ELR (cell line): ENCODE measurements at regions not wholly inside any gene's neighbourhood (a gene's known extent, or its start where the extent isn't known, plus 50 kb on each side); places are given as distances from the start of the nearest gene placed in this dataset.
"Not testable (repeated sequence)": the region's sequence is repeated elsewhere in the genome, so short reads cannot be mapped to it uniquely, and the experiment has no call there.

Experiments
- DNase-seq: peaks from one replicate; pipeline ENCODE4 v3.0.0-alpha.2; 2015; ENCODE audit warnings: low read depth

GRCh38 chr6:84872996-84873723 is 108.8 kb upstream of the TBX18 start:
- no peak for DNase-seq

- DNase-seq = peak; percentile 3
Observed at GRCh38 chr6:84871925-84872324, 107.5 kb upstream of the TBX18 start.

GRCh38 chr6:84870672-84871071 is 106.3 kb upstream of the TBX18 start:
- DNase-seq = no peak

GRCh38 chr6:84868149-84868548 is 103.8 kb upstream of the TBX18 start:
- DNase-seq = no peak

- peak; percentile 24 for DNase-seq
Observed at GRCh38 chr6:84867521-84867920, 103.1 kb upstream of the TBX18 start.

- DNase-seq = no peak
Observed at GRCh38 chr6:84866715-84867114, 102.3 kb upstream of the TBX18 start.

GRCh38 chr6:84865372-84865771 is 101.0 kb upstream of the TBX18 start:
- not testable (repeated sequence) for DNase-seq

GRCh38 chr6:84862843-84863242 is 98.4 kb upstream of the TBX18 start:
- DNase-seq = no peak

GRCh38 chr6:84860920-84861319 is 96.5 kb upstream of the TBX18 start:
- DNase-seq = no peak

GRCh38 chr6:84860509-84860908 is 96.1 kb upstream of the TBX18 start:
- no peak for DNase-seq

- no peak for DNase-seq
Observed at GRCh38 chr6:84854811-84855400, 90.5 kb upstream of the TBX18 start.

GRCh38 chr6:84853901-84854300 is 89.5 kb upstream of the TBX18 start:
- DNase-seq = no peak

GRCh38 chr6:84848960-84849359 is 84.6 kb upstream of the TBX18 start:
- DNase-seq = no peak

GRCh38 chr6:84847390-84848160 is 83.2 kb upstream of the TBX18 start:
- DNase-seq = peak; percentile 23

- DNase-seq = no peak
Observed at GRCh38 chr6:84842525-84843166, 78.2 kb upstream of the TBX18 start.

- not testable (repeated sequence) for DNase-seq
Observed at GRCh38 chr6:84837068-84837866, 72.9 kb upstream of the TBX18 start.

- no peak for DNase-seq
Observed at GRCh38 chr6:84836366-84836765, 72.0 kb upstream of the TBX18 start.

GRCh38 chr6:84835340-84835739 is 70.9 kb upstream of the TBX18 start:
- no peak for DNase-seq

- DNase-seq = not testable (repeated sequence)
Observed at GRCh38 chr6:84831924-84832323, 67.5 kb upstream of the TBX18 start.

GRCh38 chr6:84825461-84825860 is 61.1 kb upstream of the TBX18 start:
- peak; percentile 46 for DNase-seq

GRCh38 chr6:84821314-84821713 is 56.9 kb upstream of the TBX18 start:
- DNase-seq = not testable (repeated sequence)

GRCh38 chr6:84816741-84817140 is 52.3 kb upstream of the TBX18 start:
- no peak for DNase-seq
